SU-DHL-6 (cell line): ENCODE measurements at regions not wholly inside any gene's neighbourhood (a gene's known extent, or its start where the extent isn't known, plus 50 kb on each side); places are given as distances from the start of the nearest gene placed in this dataset.
"Not testable (repeated sequence)": the region's sequence is repeated elsewhere in the genome, so short reads cannot be mapped to it uniquely, and the experiment has no call there.

ENCODE experiments used
- H2AFZ ChIP-seq: fragments of 200-600 bp; sonication (generic); 2 replicates; pipeline ENCODE4 v1.6.1; 2014; ENCODE audit warnings: low read depth, mild to moderate bottlenecking, moderate library complexity, mixed read lengths, antibody characterized with exemption, low read length; ENCODE audit not compliant: severe bottlenecking
- H3F3A ChIP-seq: fragments of 200-600 bp; shearing (Covaris generic); 2 replicates; pipeline ENCODE4 v1.6.0; 2016; ENCODE audit warnings: antibody characterized with exemption, mild to moderate bottlenecking; ENCODE audit not compliant: insufficient read depth
- H3K27ac ChIP-seq: fragments of 200-600 bp; sonication (generic); 2 replicates; pipeline ENCODE4 v1.5.1; 2016; ENCODE audit warnings: low read depth, mild to moderate bottlenecking, low read length, moderate library complexity, mixed read lengths
- H3K27me3 ChIP-seq: fragments of 200-600 bp; sonication (generic), shearing (Covaris generic); 2 replicates; pipeline ENCODE4 v1.6.0; 2014; ENCODE audit warnings: mild to moderate bottlenecking, low read length
- H3K36me3 ChIP-seq: fragments of 200-600 bp; sonication (generic); 2 replicates; pipeline ENCODE4 v1.6.1; 2014; ENCODE audit warnings: mild to moderate bottlenecking, low read length, mixed read lengths
- H3K4me2 ChIP-seq: fragments of 300-600, 200-600 bp; shearing (Covaris generic), sonication (generic); 2 replicates; pipeline ENCODE4 v1.6.0; 2014; ENCODE audit warnings: low read length, low read depth, mild to moderate bottlenecking; ENCODE audit not compliant: poor library complexity, severe bottlenecking
- H3K4me3 ChIP-seq: fragments of 200-600 bp; sonication (generic); 2 replicates; pipeline ENCODE4 v1.5.1; 2014; ENCODE audit warnings: antibody characterized with exemption, low read length, mild to moderate bottlenecking, mixed read lengths; ENCODE audit not compliant: insufficient read depth, poor library complexity, severe bottlenecking
- H3K79me2 ChIP-seq: fragments of 200-600 bp; sonication (generic); 2 replicates; pipeline ENCODE4 v1.6.1; 2014; ENCODE audit warnings: mild to moderate bottlenecking, low read length, moderate library complexity; ENCODE audit not compliant: insufficient read depth
- H3K9ac ChIP-seq: fragments of 200-600 bp; sonication (generic); 2 replicates; pipeline ENCODE4 v1.7.0; 2014; ENCODE audit warnings: mild to moderate bottlenecking, low read length
- H3K9me2 ChIP-seq: fragments of 200-600 bp; sonication (generic); replicated peaks from 2 replicates; pipeline ENCODE4 v1.6.1; 2014; ENCODE audit warnings: low read length; ENCODE audit not compliant: insufficient read depth
- H3K9me3 ChIP-seq: fragments of 200-600 bp; sonication (generic); 2 replicates; pipeline ENCODE4 v1.6.1; 2014; ENCODE audit warnings: low read length, mixed read lengths; ENCODE audit not compliant: insufficient read depth
- H4K20me1 ChIP-seq: fragments of 200-600 bp; sonication (generic); 2 replicates; pipeline ENCODE4 v1.6.1; 2014; ENCODE audit warnings: low read depth, mild to moderate bottlenecking, antibody characterized with exemption, low read length, moderate library complexity, mixed read lengths

- H3K9ac ChIP-seq, H4K20me1 ChIP-seq, H3K4me2 ChIP-seq, H3K27ac ChIP-seq, H3K79me2 ChIP-seq, H3K27me3 ChIP-seq, H3K9me2 ChIP-seq, H3F3A ChIP-seq, H2AFZ ChIP-seq, H3K36me3 ChIP-seq, H3K4me3 ChIP-seq, H3K9me3 ChIP-seq: not testable (repeated sequence)
Measured at GRCh38 chr7:65177041-65177440, 170.6 kb upstream of the ERV3-1 start.

- H3K9ac ChIP-seq, H3K79me2 ChIP-seq, H3F3A ChIP-seq, H3K27ac ChIP-seq, H4K20me1 ChIP-seq, H3K4me3 ChIP-seq, H3K9me2 ChIP-seq, H3K36me3 ChIP-seq, H3K4me2 ChIP-seq, H2AFZ ChIP-seq, H3K9me3 ChIP-seq, H3K27me3 ChIP-seq: not testable (repeated sequence)
Measured at GRCh38 chr7:65150105-65150504, 143.6 kb upstream of the ERV3-1 start.

GRCh38 chr7:65146118-65146914 lies 139.8 kb upstream of the ERV3-1 start:
- H3K9me3 ChIP-seq, H4K20me1 ChIP-seq, H3K9me2 ChIP-seq, H3K4me3 ChIP-seq, H3K9ac ChIP-seq, H3F3A ChIP-seq, H3K4me2 ChIP-seq, H2AFZ ChIP-seq, H3K36me3 ChIP-seq, H3K27me3 ChIP-seq, H3K27ac ChIP-seq, H3K79me2 ChIP-seq: not testable (repeated sequence)

GRCh38 chr7:65145710-65146109 lies 139.2 kb upstream of the ERV3-1 start:
- not testable (repeated sequence) for H3K4me3 ChIP-seq, H3K27me3 ChIP-seq, H3F3A ChIP-seq, H3K36me3 ChIP-seq, H3K79me2 ChIP-seq, H3K4me2 ChIP-seq, H3K27ac ChIP-seq, H3K9me2 ChIP-seq, H4K20me1 ChIP-seq, H3K9me3 ChIP-seq, H3K9ac ChIP-seq, H2AFZ ChIP-seq

- H3K36me3 ChIP-seq, H3K79me2 ChIP-seq, H3K9ac ChIP-seq, H3K4me3 ChIP-seq, H3K9me3 ChIP-seq, H3K27me3 ChIP-seq, H3K27ac ChIP-seq, H4K20me1 ChIP-seq, H3K9me2 ChIP-seq, H3K4me2 ChIP-seq, H3F3A ChIP-seq, H2AFZ ChIP-seq: not testable (repeated sequence)
Measured at GRCh38 chr7:65145008-65145407, 138.5 kb upstream of the ERV3-1 start.

- H3K27me3 ChIP-seq, H3F3A ChIP-seq, H3K36me3 ChIP-seq, H3K9me3 ChIP-seq, H3K4me3 ChIP-seq, H3K9ac ChIP-seq, H3K79me2 ChIP-seq, H2AFZ ChIP-seq, H3K9me2 ChIP-seq, H3K27ac ChIP-seq, H3K4me2 ChIP-seq, H4K20me1 ChIP-seq: not testable (repeated sequence)
Measured at GRCh38 chr7:65144557-65144956, 138.1 kb upstream of the ERV3-1 start.

- not testable (repeated sequence) for H3K9me2 ChIP-seq, H3K4me2 ChIP-seq, H3K9me3 ChIP-seq, H3F3A ChIP-seq, H3K27ac ChIP-seq, H3K9ac ChIP-seq, H3K4me3 ChIP-seq, H3K27me3 ChIP-seq, H3K79me2 ChIP-seq, H4K20me1 ChIP-seq, H2AFZ ChIP-seq, H3K36me3 ChIP-seq
Measured at GRCh38 chr7:65144119-65144518, 137.6 kb upstream of the ERV3-1 start.

- not testable (repeated sequence) for H3K9me3 ChIP-seq, H3K79me2 ChIP-seq, H3K27ac ChIP-seq, H3K36me3 ChIP-seq, H3K27me3 ChIP-seq, H3K9me2 ChIP-seq, H2AFZ ChIP-seq, H3K4me3 ChIP-seq, H3K9ac ChIP-seq, H3F3A ChIP-seq, H4K20me1 ChIP-seq, H3K4me2 ChIP-seq
Measured at GRCh38 chr7:65141894-65142293, 135.4 kb upstream of the ERV3-1 start.
